ENCODE measurements at regions not wholly inside any gene's neighbourhood (a gene's known extent, or its start where the extent isn't known, plus 50 kb on each side); places are given as distances from the start of the nearest gene placed in this dataset.

- no peak for TF ChIP-seq EP300 (IDR thresholded peaks at IDR 0.05; ENCODE audit: borderline replicate concordance)
- no peak for TF ChIP-seq EGR1 (IDR thresholded peaks at IDR 0.05)
These were observed 50.9 kb upstream of the GALNT2 start for GRCh38 chr1:230016159-230016558.
